Transverse colon (tissue), 4 donors: ENCODE measurements at regions not wholly inside any gene's neighbourhood (a gene's known extent, or its start where the extent isn't known, plus 50 kb on each side); places are given as distances from the start of the nearest gene placed in this dataset.

ENCODE experiments used
- EP300 ChIP-seq: sonication (generic); formaldehyde crosslinking; IDR thresholded peaks from one replicate; pipeline ENCODE4 v1.6.1; 2017; ENCODE audit warnings: antibody characterized with exemption, low read depth
- POLR2A ChIP-seq: fragments of 450-650 bp; IDR thresholded peaks from one replicate; pipeline ENCODE4 v1.6.1; 2016; ENCODE audit warnings: antibody characterized with exemption, mild to moderate bottlenecking, moderate library complexity
- POLR2AphosphoS5 ChIP-seq, 3 donors: sonication (generic); formaldehyde crosslinking; IDR thresholded peaks; one replicate each; pipeline ENCODE4 v1.6.1; 2016; ENCODE audit warnings: antibody characterized with exemption in 3 of 3
- TF ChIP-seq, protein P1 (sequence below), 5 experiments: fragments of 200-600 bp in 3 of 5; fragments of 450-650 bp in 2 of 5; sonication (generic) in 3 of 5; IDR thresholded peaks; 1 replicate in 2 of 5; 2 replicates in 3 of 5; pipeline ENCODE4 v1.5.1; 2016 to 2017; ENCODE audit warnings: antibody characterized with exemption in 5 of 5, inconsistent platforms in 3 of 5, mild to moderate bottlenecking in 2 of 5, moderate library complexity in 1 of 5

DNA sequence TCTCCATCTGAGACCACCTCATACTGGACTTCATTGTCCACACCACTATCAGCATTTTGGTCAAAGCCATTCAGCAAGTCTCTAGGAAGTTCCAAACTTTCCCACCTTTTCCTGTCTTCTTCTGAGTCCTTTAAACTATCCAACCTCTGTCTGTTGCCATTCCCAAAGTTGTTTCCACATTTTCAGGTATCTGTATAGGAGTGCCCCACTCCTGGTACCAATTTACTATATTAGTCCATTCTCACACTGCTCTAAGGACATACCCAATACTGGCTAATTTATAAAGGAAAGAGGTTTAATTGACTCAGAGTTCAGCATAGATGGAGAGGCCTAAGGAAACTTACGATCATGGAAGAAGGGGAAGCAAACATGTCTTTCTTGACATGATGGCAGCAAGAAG is 292.2 kb upstream of the ATXN7L3B start:
- TF ChIP-seq, protein P1, sequence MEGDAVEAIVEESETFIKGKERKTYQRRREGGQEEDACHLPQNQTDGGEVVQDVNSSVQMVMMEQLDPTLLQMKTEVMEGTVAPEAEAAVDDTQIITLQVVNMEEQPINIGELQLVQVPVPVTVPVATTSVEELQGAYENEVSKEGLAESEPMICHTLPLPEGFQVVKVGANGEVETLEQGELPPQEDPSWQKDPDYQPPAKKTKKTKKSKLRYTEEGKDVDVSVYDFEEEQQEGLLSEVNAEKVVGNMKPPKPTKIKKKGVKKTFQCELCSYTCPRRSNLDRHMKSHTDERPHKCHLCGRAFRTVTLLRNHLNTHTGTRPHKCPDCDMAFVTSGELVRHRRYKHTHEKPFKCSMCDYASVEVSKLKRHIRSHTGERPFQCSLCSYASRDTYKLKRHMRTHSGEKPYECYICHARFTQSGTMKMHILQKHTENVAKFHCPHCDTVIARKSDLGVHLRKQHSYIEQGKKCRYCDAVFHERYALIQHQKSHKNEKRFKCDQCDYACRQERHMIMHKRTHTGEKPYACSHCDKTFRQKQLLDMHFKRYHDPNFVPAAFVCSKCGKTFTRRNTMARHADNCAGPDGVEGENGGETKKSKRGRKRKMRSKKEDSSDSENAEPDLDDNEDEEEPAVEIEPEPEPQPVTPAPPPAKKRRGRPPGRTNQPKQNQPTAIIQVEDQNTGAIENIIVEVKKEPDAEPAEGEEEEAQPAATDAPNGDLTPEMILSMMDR (IDR thresholded peaks at IDR 0.05), result no peak
- no peak for TF ChIP-seq POLR2AphosphoS5 (IDR thresholded peaks at IDR 0.05)
- no peak for TF ChIP-seq POLR2A
- TF ChIP-seq EP300, result no peak
